OCI-LY7 (cell line): ENCODE measurements at regions not wholly inside any gene's neighbourhood (a gene's known extent, or its start where the extent isn't known, plus 50 kb on each side); places are given as distances from the start of the nearest gene placed in this dataset.

ENCODE experiments used
- BruUV-seq: library from RNA; stranded (reverse); fragments of 400-500 nt; replicated peaks from 2 replicates; lab custom pipeline; 2021; lab: Mats Ljungman, UMichigan
- CTCF ChIA-PET: fragments of 300-600 bp; sonication (Branson Sonifier 250); formaldehyde crosslinking; loops from one replicate; lab custom pipeline; 2022; ENCODE audit warnings: antibody characterized with exemption; ENCODE audit not compliant: unreplicated experiment; lab: Charles Lee
- POLR2A ChIA-PET: fragments of 300-600 bp; sonication (Branson Sonifier 250); formaldehyde crosslinking; loops from one replicate; lab custom pipeline; 2022; ENCODE audit warnings: antibody characterized with exemption; lab: Charles Lee
- DNase-seq: peaks from one replicate; pipeline ENCODE4 v3.0.0-alpha.2; 2015; ENCODE audit warnings: low spot score
- H2AFZ ChIP-seq: fragments of 200-600 bp; sonication (generic), shearing (Covaris generic); 2 replicates; pipeline ENCODE4 v1.6.1; 2014; ENCODE audit warnings: mild to moderate bottlenecking, antibody characterized with exemption, low read length, moderate library complexity
- H3K27ac ChIP-seq: fragments of 200-600 bp; sonication (generic); 2 replicates; pipeline ENCODE4 v1.5.1; 2014; ENCODE audit warnings: mixed run types, low read depth, mild to moderate bottlenecking, moderate library complexity, low read length, inconsistent platforms; ENCODE audit not compliant: poor library complexity, severe bottlenecking
- H3K36me3 ChIP-seq: fragments of 200-600 bp; sonication (generic); 2 replicates; pipeline ENCODE4 v1.6.1; 2014; ENCODE audit warnings: mild to moderate bottlenecking, antibody characterized with exemption, low read length, moderate library complexity, mixed read lengths; ENCODE audit not compliant: insufficient read depth
- H3K4me1 ChIP-seq: fragments of 200-600 bp; sonication (generic); 2 replicates; pipeline ENCODE4 v1.5.1; 2014; ENCODE audit warnings: mild to moderate bottlenecking, low read length; ENCODE audit not compliant: insufficient read depth, poor library complexity, severe bottlenecking
- H3K4me2 ChIP-seq: fragments of 200-600 bp; sonication (generic); 2 replicates; pipeline ENCODE4 v1.6.1; 2014; ENCODE audit warnings: mild to moderate bottlenecking, low read length
- H3K4me3 ChIP-seq: fragments of 200-600 bp; sonication (generic); 2 replicates; pipeline ENCODE4 v1.5.1; 2014; ENCODE audit warnings: mild to moderate bottlenecking, low read depth, low read length; ENCODE audit not compliant: poor library complexity, severe bottlenecking
- H3K79me2 ChIP-seq: fragments of 200-600 bp; sonication (generic); 2 replicates; pipeline ENCODE4 v1.6.1; 2016; ENCODE audit warnings: low read depth, mild to moderate bottlenecking, low read length, moderate library complexity, mixed read lengths; ENCODE audit not compliant: insufficient read depth
- H3K9me2 ChIP-seq: fragments of 200-600 bp; sonication (generic); 2 replicates; pipeline ENCODE4 v1.6.1; 2016; ENCODE audit warnings: mild to moderate bottlenecking, low read length, mixed read lengths; ENCODE audit not compliant: insufficient read depth
- H3K9me3 ChIP-seq: fragments of 200-600 bp; sonication (generic); 2 replicates; pipeline ENCODE4 v1.6.1; 2014; ENCODE audit warnings: mild to moderate bottlenecking, mixed run types, low read length, mixed read lengths
- H4K20me1 ChIP-seq: fragments of 200-600 bp; sonication (generic); 2 replicates; pipeline ENCODE4 v1.6.1; 2014; ENCODE audit warnings: mild to moderate bottlenecking, antibody characterized with exemption, low read length, moderate library complexity, mixed read lengths; ENCODE audit not compliant: insufficient read depth
- CTCF ChIP-seq: fragments of 200-600 bp; sonication (generic); conservative IDR thresholded peaks from 2 replicates; pipeline ENCODE4 v1.5.1; 2014; ENCODE audit warnings: mild to moderate bottlenecking, antibody characterized with exemption, low read length, moderate library complexity, mixed read lengths
- EZH2phosphoT487 ChIP-seq: fragments of 200-600 bp; sonication (generic); IDR thresholded peaks from 2 replicates; pipeline ENCODE4 v1.6.1; 2018; ENCODE audit warnings: low read depth, borderline replicate concordance, mild to moderate bottlenecking, mixed run types, antibody characterized with exemption, low read length, moderate library complexity, mixed read lengths
- intact Hi-C: fragments of 100-400 bp; cut with micrococcal nuclease; formaldehyde crosslinking; loops from one replicate; pipeline ENCODE4 v1.10.0; 2022; ENCODE audit not compliant: unreplicated experiment

GRCh38 chr2:239654266-239654665 lies 253.4 kb upstream of the HDAC4 start:
- TF ChIP-seq CTCF (no peak), EZH2phosphoT487 (no peak)
- no TSS peak for BruUV-seq
- ChIA-PET POLR2A (no interaction called here), CTCF (no interaction called here)
- Histone ChIP-seq H2AFZ (no peak overlapping the region), H3K4me2 (no peak overlapping the region), H3K36me3 (no peaks in the 10 kb centered on the region), H3K4me3 (no peak overlapping the region), H3K79me2 (no peaks in the 10 kb centered on the region), H3K4me1 (no peaks in the 10 kb centered on the region), H3K27ac (no peak overlapping the region), H3K9me3 (no peaks in the 10 kb centered on the region), H4K20me1 (no peaks in the 10 kb centered on the region), H3K9me2 (no peaks in the 10 kb centered on the region)
- DNase-seq, result no peak
- intact Hi-C loops, result no loop called here

- intact Hi-C loops, result no loop called here
- Histone ChIP-seq H4K20me1 (no peaks in the 10 kb centered on the region), H3K4me3 (no peak overlapping the region), H2AFZ (no peak overlapping the region), H3K79me2 (no peaks in the 10 kb centered on the region), H3K27ac (no peak overlapping the region), H3K36me3 (no peaks in the 10 kb centered on the region), H3K9me2 (no peaks in the 10 kb centered on the region), H3K4me1 (no peaks in the 10 kb centered on the region), H3K9me3 (no peaks in the 10 kb centered on the region), H3K4me2 (no peak overlapping the region)
- BruUV-seq, result no TSS peak
- TF ChIP-seq EZH2phosphoT487 (no peak), CTCF (no peak)
- CTCF ChIA-PET, result no interaction called here
- no peak for DNase-seq
- POLR2A ChIA-PET, result no interaction called here
Measured at GRCh38 chr2:239651859-239652258, 251.0 kb upstream of the HDAC4 start.

- no peaks in the 10 kb centered on the region for H3K79me2 ChIP-seq
Measured at GRCh38 chr2:239650674-239651073, 249.9 kb upstream of the HDAC4 start.

More at GRCh38 chr2:239650674-239651073, 249.9 kb upstream of the HDAC4 start:
- no peak overlapping the region for H3K4me2 ChIP-seq
- TF ChIP-seq CTCF (no peak), EZH2phosphoT487 (no peak)
- H3K36me3 ChIP-seq, result no peaks in the 10 kb centered on the region
- ChIA-PET CTCF (no interaction called here), POLR2A (no interaction called here)
- no peaks in the 10 kb centered on the region for H3K9me2 ChIP-seq
- H3K27ac ChIP-seq, result no peak overlapping the region
- no peak overlapping the region for H3K4me3 ChIP-seq
- intact Hi-C loops, result no loop called here
- no peak overlapping the region for H2AFZ ChIP-seq
- H3K4me1 ChIP-seq, result no peaks in the 10 kb centered on the region
- no peaks in the 10 kb centered on the region for H4K20me1 ChIP-seq
- no TSS peak for BruUV-seq
- no peaks in the 10 kb centered on the region for H3K9me3 ChIP-seq
- DNase-seq, result no peak
